ENCODE measurements at regions not wholly inside any gene's neighbourhood (a gene's known extent, or its start where the extent isn't known, plus 50 kb on each side); places are given as distances from the start of the nearest gene placed in this dataset.

- DNase-seq: no peak
- Histone ChIP-seq H3K4me1 (peaks cover 0 to 3% (median 0%) of the 10 kb centered on the region in 3 donors), H3K36me3 (no peaks in the 10 kb centered on the region), H3K27ac (no peak overlapping the region), H3K27me3 (no peaks in the 10 kb centered on the region), H3K4me3 (no peak overlapping the region), H3K9me3 (no peaks in the 10 kb centered on the region)
- 67 to 83% methylated on average over 2 of the region's 2 CpGs for WGBS, 2 donors
- no peak for ATAC-seq
- intact Hi-C loops (cut with DNase I): no loop called here
- no peak for FAIRE-seq
- no peak for TF ChIP-seq CTCF (IDR thresholded peaks at IDR 0.05)
Measured at GRCh38 chr4:15150631-15151030, 148.3 kb downstream of the CPEB2 start.

- ATAC-seq: no peak
- Histone ChIP-seq H3K27me3 (no peaks in the 10 kb centered on the region), H3K4me3 (no peak overlapping the region), H3K4me1 (peaks cover 0 to 3% (median 0%) of the 10 kb centered on the region in 3 donors), H3K36me3 (no peaks in the 10 kb centered on the region), H3K9me3 (no peaks in the 10 kb centered on the region), H3K27ac (no peak overlapping the region)
- no peak for DNase-seq
- no peak for TF ChIP-seq CTCF (IDR thresholded peaks at IDR 0.05)
- no peak for FAIRE-seq
- intact Hi-C loops (cut with DNase I): no loop called here
- WGBS, 2 donors: 89 to 93% methylated on average over 1 of the region's 1 CpG
Measured at GRCh38 chr4:15151033-15151432, 148.8 kb downstream of the CPEB2 start.

GRCh38 chr4:15153662-15154061 is 151.4 kb downstream of the CPEB2 start:
- Histone ChIP-seq H3K4me3 (no peak overlapping the region), H3K27ac (no peak overlapping the region), H3K27me3 (no peaks in the 10 kb centered on the region), H3K9me3 (no peaks in the 10 kb centered on the region), H3K36me3 (no peaks in the 10 kb centered on the region), H3K4me1 (no peaks in the 10 kb centered on the region)
- no peak for ATAC-seq
- intact Hi-C loops (cut with DNase I): no loop called here
- 75% methylated on average over 2 of the region's 2 CpGs for WGBS, 2 donors
- no peak for DNase-seq
- TF ChIP-seq CTCF (IDR thresholded peaks at IDR 0.05): no peak
- FAIRE-seq: no peak

- H3K27ac ChIP-seq: no peak overlapping the region
- FAIRE-seq (no peak), ATAC-seq (no peak), DNase-seq (no peak)
- H3K36me3 ChIP-seq: no peaks in the 10 kb centered on the region
- TF ChIP-seq CTCF (IDR thresholded peaks at IDR 0.05): no peak
- H3K27me3 ChIP-seq: no peaks in the 10 kb centered on the region
- intact Hi-C loops (cut with DNase I): no loop called here
- H3K4me1 ChIP-seq: no peaks in the 10 kb centered on the region
- no peak overlapping the region for H3K4me3 ChIP-seq
- no peaks in the 10 kb centered on the region for H3K9me3 ChIP-seq
- WGBS, 2 donors: 84 to 88% methylated on average over 9 of the region's 9 CpGs
Measured at GRCh38 chr4:15158406-15159091, 156.3 kb downstream of the CPEB2 start.

- H3K4me1 ChIP-seq: no peaks in the 10 kb centered on the region
- FAIRE-seq: no peak
Measured at GRCh38 chr4:15159477-15160019, 157.3 kb downstream of the CPEB2 start.

More at GRCh38 chr4:15159477-15160019, 157.3 kb downstream of the CPEB2 start:
- intact Hi-C loops (cut with DNase I): no loop called here
- Histone ChIP-seq H3K27me3 (no peaks in the 10 kb centered on the region), H3K36me3 (no peaks in the 10 kb centered on the region), H3K4me3 (no peak overlapping the region), H3K27ac (no peak overlapping the region), H3K9me3 (no peaks in the 10 kb centered on the region)
- 89 to 90% methylated on average over 3 of the region's 3 CpGs for WGBS, 2 donors
- DNase-seq (no peak), ATAC-seq (no peak)
- no peak for TF ChIP-seq CTCF (IDR thresholded peaks at IDR 0.05)

Data from pancreas (tissue), 10 donors.